ENCODE measurements at regions not wholly inside any gene's neighbourhood (a gene's known extent, or its start where the extent isn't known, plus 50 kb on each side); places are given as distances from the start of the nearest gene placed in this dataset.

DNA sequence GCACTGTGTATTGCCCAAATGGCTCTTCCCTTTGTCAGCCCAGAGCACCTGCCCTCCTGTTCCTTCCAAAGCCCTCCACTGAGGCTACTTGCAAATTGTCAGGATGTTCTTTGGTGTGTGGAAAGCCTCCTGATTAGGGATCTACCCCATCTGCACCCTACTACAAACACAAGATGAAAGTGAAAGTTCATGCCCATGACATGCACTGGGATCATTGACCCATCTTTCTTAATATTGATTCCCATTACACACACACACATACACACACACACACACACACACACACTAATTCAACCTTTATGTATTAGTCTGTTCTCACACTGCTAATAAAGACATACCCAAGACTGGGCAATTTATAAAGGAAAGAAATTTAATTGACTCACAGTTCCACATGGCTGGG, 213.7 kb upstream of the IGFBP3 start:
- Histone ChIP-seq H3K4me3 (replicated peaks in 1 of 2; ENCODE audit: low read depth in 1 of 2, low read length in 2 of 2) (no peak overlapping the region), H3K27ac (ENCODE audit: low read depth, low read length) (no peak overlapping the region), H3K9me3 (ENCODE audit: control insufficient read depth in 1 of 2, insufficient read depth in 1 of 2, low read depth in 1 of 2, low read length in 2 of 2) (no peaks in the 10 kb centered on the region), H2AFZ (ENCODE audit: low read depth, low read length, poor library complexity, severe bottlenecking) (no peak overlapping the region), H3K36me3 (ENCODE audit: control insufficient read depth in 1 of 2, insufficient read depth in 2 of 2, low read length in 2 of 2) (no peaks in the 10 kb centered on the region), H3K4me1 (ENCODE audit: control insufficient read depth in 1 of 2, insufficient read depth in 2 of 2, low read length in 2 of 2) (no peaks in the 10 kb centered on the region), H3K9ac (ENCODE audit: low read length) (no peak overlapping the region), H3K27me3 (ENCODE audit: insufficient read depth, low read length) (no peaks in the 10 kb centered on the region), H3K4me2 (ENCODE audit: low read length) (no peak overlapping the region), H4K20me1 (ENCODE audit: insufficient read depth) (no peaks in the 10 kb centered on the region), H3K9me2 (ENCODE audit: insufficient read depth) (no peaks in the 10 kb centered on the region), H3K79me2 (ENCODE audit: insufficient read depth, low read length) (no peaks in the 10 kb centered on the region)
- TF ChIP-seq, protein P1, sequence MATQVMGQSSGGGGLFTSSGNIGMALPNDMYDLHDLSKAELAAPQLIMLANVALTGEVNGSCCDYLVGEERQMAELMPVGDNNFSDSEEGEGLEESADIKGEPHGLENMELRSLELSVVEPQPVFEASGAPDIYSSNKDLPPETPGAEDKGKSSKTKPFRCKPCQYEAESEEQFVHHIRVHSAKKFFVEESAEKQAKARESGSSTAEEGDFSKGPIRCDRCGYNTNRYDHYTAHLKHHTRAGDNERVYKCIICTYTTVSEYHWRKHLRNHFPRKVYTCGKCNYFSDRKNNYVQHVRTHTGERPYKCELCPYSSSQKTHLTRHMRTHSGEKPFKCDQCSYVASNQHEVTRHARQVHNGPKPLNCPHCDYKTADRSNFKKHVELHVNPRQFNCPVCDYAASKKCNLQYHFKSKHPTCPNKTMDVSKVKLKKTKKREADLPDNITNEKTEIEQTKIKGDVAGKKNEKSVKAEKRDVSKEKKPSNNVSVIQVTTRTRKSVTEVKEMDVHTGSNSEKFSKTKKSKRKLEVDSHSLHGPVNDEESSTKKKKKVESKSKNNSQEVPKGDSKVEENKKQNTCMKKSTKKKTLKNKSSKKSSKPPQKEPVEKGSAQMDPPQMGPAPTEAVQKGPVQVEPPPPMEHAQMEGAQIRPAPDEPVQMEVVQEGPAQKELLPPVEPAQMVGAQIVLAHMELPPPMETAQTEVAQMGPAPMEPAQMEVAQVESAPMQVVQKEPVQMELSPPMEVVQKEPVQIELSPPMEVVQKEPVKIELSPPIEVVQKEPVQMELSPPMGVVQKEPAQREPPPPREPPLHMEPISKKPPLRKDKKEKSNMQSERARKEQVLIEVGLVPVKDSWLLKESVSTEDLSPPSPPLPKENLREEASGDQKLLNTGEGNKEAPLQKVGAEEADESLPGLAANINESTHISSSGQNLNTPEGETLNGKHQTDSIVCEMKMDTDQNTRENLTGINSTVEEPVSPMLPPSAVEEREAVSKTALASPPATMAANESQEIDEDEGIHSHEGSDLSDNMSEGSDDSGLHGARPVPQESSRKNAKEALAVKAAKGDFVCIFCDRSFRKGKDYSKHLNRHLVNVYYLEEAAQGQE (IDR thresholded peaks at IDR 0.05; ENCODE audit: low read depth): no peak
- no peak for TF ChIP-seq SIN3A (IDR thresholded peaks at IDR 0.05; ENCODE audit: low read depth)
- TF ChIP-seq, protein P2, sequence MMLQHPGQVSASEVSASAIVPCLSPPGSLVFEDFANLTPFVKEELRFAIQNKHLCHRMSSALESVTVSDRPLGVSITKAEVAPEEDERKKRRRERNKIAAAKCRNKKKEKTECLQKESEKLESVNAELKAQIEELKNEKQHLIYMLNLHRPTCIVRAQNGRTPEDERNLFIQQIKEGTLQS (IDR thresholded peaks at IDR 0.05): no peak
- TF ChIP-seq EZH2 (IDR thresholded peaks at IDR 0.05): no peak
- CTCF ChIA-PET: no interaction called here
- ATAC-seq (no peak), DNase-seq (ENCODE audit: low read depth, low spot score) (no peak)
- BruUV-seq (replicated peaks): no TSS peak
- intact Hi-C loops (cut with micrococcal nuclease): no loop called here
- POLR2A ChIA-PET: no interaction called here
- RAD21 ChIA-PET (ENCODE audit: low non-redundant PET in 1 of 2, low total read pairs in 2 of 2, uncharacterized antibody in 2 of 2, unreplicated experiment in 2 of 2): no interaction called here

DNA sequence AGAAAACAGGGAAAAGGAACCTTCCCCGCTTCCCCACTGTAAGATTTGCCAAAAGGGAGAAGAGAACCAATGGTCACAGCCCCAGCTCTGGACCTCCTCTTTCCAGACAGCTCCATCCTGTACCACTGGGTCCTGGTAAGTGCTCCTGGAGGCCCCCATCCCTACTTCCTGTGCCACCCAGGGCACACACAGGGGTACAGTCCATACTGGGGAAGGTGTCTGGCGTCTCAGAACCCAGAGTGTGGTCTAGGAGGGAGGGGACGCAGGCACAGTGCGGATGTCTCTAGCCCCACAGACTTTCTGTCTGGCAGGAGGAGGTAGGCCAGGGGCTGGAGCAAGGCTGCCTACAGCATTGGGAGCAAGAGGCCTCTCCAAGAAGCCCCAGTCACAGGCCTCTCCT, 213.3 kb upstream of the IGFBP3 start:
- no peaks in the 10 kb centered on the region for H3K79me2 ChIP-seq (ENCODE audit: insufficient read depth, low read length)
- H3K4me3 ChIP-seq (replicated peaks in 1 of 2; ENCODE audit: low read depth in 1 of 2, low read length in 2 of 2): no peak overlapping the region
- no peaks in the 10 kb centered on the region for H4K20me1 ChIP-seq (ENCODE audit: insufficient read depth)
- H3K9me3 ChIP-seq (ENCODE audit: control insufficient read depth in 1 of 2, insufficient read depth in 1 of 2, low read depth in 1 of 2, low read length in 2 of 2): no peaks in the 10 kb centered on the region
- POLR2A ChIA-PET: no interaction called here
- CTCF ChIA-PET: no interaction called here
- no peaks in the 10 kb centered on the region for H3K4me1 ChIP-seq (ENCODE audit: control insufficient read depth in 1 of 2, insufficient read depth in 2 of 2, low read length in 2 of 2)
- H3K36me3 ChIP-seq (ENCODE audit: control insufficient read depth in 1 of 2, insufficient read depth in 2 of 2, low read length in 2 of 2): no peaks in the 10 kb centered on the region
- RAD21 ChIA-PET (ENCODE audit: low non-redundant PET in 1 of 2, low total read pairs in 2 of 2, uncharacterized antibody in 2 of 2, unreplicated experiment in 2 of 2): no interaction called here
- H3K9ac ChIP-seq (ENCODE audit: low read length): no peak overlapping the region
- no peak for TF ChIP-seq CEBPB (IDR thresholded peaks at IDR 0.05; ENCODE audit: low read depth)
- TF ChIP-seq ZNF274 (IDR thresholded peaks at IDR 0.05; ENCODE audit: low read depth, low read length): no peak
- TF ChIP-seq ELF1 (IDR thresholded peaks at IDR 0.05; ENCODE audit: borderline replicate concordance, low read depth): no peak
- TF ChIP-seq YY1 (IDR thresholded peaks at IDR 0.05; ENCODE audit: extremely low read depth, insufficient replicate concordance, low read depth, low read length): no peak
- no peak for TF ChIP-seq SP1 (IDR thresholded peaks at IDR 0.05; ENCODE audit: low read depth)
- TF ChIP-seq EZH2phosphoT487 (IDR thresholded peaks at IDR 0.05; ENCODE audit: borderline replicate concordance): no peak
- no peak for TF ChIP-seq ZFX (IDR thresholded peaks at IDR 0.05)
- TF ChIP-seq POLR2AphosphoS5 (IDR thresholded peaks at IDR 0.05; ENCODE audit: low read depth, low read length): no peak
- TF ChIP-seq POLR2A (IDR thresholded peaks at IDR 0.05; ENCODE audit: borderline replicate concordance, extremely low read depth, insufficient read depth, insufficient read length): no peak
- TF ChIP-seq, protein P2 (IDR thresholded peaks at IDR 0.05): no peak
- TF ChIP-seq, protein P3, sequence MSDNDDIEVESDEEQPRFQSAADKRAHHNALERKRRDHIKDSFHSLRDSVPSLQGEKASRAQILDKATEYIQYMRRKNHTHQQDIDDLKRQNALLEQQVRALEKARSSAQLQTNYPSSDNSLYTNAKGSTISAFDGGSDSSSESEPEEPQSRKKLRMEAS (IDR thresholded peaks at IDR 0.05): no peak
- TF ChIP-seq, protein P4, sequence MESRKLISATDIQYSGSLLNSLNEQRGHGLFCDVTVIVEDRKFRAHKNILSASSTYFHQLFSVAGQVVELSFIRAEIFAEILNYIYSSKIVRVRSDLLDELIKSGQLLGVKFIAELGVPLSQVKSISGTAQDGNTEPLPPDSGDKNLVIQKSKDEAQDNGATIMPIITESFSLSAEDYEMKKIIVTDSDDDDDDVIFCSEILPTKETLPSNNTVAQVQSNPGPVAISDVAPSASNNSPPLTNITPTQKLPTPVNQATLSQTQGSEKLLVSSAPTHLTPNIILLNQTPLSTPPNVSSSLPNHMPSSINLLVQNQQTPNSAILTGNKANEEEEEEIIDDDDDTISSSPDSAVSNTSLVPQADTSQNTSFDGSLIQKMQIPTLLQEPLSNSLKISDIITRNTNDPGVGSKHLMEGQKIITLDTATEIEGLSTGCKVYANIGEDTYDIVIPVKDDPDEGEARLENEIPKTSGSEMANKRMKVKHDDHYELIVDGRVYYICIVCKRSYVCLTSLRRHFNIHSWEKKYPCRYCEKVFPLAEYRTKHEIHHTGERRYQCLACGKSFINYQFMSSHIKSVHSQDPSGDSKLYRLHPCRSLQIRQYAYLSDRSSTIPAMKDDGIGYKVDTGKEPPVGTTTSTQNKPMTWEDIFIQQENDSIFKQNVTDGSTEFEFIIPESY (IDR thresholded peaks at IDR 0.05; ENCODE audit: extremely low read depth, insufficient replicate concordance, low read length): no peak
- no peaks in the 10 kb centered on the region for H3K27me3 ChIP-seq (ENCODE audit: insufficient read depth, low read length)
- ATAC-seq (no peak), DNase-seq (ENCODE audit: low read depth, low spot score) (no peak)
- no peak overlapping the region for H3K27ac ChIP-seq (ENCODE audit: low read depth, low read length)
- BruUV-seq (replicated peaks): no TSS peak
- H2AFZ ChIP-seq (ENCODE audit: low read depth, low read length, poor library complexity, severe bottlenecking): no peak overlapping the region
- intact Hi-C loops (cut with micrococcal nuclease): no loop called here
- no peak overlapping the region for H3K4me2 ChIP-seq (ENCODE audit: low read length)
- no peaks in the 10 kb centered on the region for H3K9me2 ChIP-seq (ENCODE audit: insufficient read depth)
